ENCODE measurements at regions not wholly inside any gene's neighbourhood (a gene's known extent, or its start where the extent isn't known, plus 50 kb on each side); places are given as distances from the start of the nearest gene placed in this dataset.

DNA sequence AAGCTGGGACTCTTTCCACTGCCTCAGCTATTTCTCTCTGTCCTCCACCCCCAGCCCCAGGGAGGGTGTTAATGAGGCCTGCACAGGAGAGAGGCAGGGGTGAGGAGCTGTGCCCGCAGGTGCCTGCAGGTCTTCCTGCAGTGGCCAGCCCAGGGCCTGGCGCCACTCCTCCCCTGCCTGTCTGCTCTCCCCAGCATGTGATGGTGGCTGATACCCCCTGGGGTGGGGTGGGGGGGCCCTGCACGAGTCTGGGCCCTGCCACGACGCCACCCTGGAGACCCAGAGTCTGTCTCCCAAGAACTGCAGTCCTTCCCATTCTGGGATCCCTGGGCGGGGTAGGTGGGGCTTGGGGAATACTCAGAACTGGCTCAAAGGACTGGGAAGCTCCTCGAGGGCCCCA lies 166.4 kb upstream of the SMIM23 start:
- TF ChIP-seq, protein P1, sequence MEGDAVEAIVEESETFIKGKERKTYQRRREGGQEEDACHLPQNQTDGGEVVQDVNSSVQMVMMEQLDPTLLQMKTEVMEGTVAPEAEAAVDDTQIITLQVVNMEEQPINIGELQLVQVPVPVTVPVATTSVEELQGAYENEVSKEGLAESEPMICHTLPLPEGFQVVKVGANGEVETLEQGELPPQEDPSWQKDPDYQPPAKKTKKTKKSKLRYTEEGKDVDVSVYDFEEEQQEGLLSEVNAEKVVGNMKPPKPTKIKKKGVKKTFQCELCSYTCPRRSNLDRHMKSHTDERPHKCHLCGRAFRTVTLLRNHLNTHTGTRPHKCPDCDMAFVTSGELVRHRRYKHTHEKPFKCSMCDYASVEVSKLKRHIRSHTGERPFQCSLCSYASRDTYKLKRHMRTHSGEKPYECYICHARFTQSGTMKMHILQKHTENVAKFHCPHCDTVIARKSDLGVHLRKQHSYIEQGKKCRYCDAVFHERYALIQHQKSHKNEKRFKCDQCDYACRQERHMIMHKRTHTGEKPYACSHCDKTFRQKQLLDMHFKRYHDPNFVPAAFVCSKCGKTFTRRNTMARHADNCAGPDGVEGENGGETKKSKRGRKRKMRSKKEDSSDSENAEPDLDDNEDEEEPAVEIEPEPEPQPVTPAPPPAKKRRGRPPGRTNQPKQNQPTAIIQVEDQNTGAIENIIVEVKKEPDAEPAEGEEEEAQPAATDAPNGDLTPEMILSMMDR (IDR thresholded peaks at IDR 0.05; ENCODE audit: low read depth, low read length), result no peak
- no peak for DNase-seq (ENCODE audit: extremely low read depth, low read depth)

DNA sequence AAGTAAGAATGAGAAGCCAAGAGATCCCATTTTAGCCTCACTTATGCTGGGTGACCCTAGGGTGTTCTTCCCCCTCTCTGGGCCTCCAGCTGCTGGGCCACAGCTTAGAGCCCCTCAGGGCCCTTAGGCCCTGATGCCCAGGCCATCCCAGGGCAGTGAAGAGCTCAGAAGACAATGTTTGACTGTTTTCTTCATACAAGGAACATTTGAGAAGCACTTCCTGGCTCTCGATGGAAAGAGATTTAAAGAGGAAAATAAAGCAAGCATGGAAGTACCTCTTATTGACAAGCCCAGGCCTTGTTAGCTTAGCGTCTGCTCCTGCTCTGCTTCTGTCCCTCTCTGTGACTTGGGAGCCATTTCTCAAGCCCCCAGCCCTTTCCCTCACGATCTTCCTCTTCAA lies 165.9 kb upstream of the SMIM23 start:
- DNase-seq (ENCODE audit: extremely low read depth, low read depth), result no peak
- TF ChIP-seq, protein P1 (IDR thresholded peaks at IDR 0.05; ENCODE audit: low read depth, low read length), result no peak

DNA sequence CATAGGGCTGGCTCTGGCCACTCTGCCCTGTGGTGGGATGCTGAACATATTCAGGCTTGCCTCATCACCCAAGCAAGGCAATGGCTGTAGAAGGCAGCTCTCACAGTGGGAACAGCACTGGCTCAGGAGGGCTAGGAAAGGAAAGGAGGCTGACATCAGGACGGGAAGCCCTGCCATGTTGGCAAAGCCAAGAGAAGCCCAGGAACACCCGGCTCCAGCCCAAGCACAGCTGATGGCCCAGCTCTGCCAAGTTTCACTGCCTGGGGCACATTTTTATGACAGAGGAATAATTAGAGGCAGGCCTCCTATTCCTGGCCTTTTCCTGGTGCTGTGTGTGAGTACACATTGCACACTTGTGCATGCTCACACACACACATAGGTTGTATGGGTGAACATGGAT lies 163.6 kb upstream of the SMIM23 start:
- no peak for DNase-seq (ENCODE audit: extremely low read depth, low read depth)
- TF ChIP-seq, protein P1 (IDR thresholded peaks at IDR 0.05; ENCODE audit: low read depth, low read length), result no peak

DNA sequence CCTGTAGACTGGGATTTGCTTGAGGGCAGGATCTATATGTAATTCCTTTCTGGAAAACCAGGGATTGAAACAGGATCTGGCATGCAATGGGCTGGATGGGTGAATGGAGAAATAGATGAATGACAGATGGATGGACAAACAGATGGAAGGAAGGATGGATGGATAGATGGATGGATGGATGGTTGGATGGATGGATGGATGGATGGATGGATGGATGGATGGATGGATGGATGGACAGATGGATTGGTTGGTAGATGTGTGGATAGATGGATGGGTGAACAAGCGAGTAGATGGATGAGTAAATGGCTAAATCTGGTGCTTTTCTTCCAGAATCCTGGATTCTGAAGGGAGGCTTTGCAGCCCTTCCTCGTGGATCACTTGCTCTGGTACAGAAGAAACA lies 162.5 kb upstream of the SMIM23 start:
- DNase-seq (ENCODE audit: extremely low read depth, low read depth), result no peak
- TF ChIP-seq, protein P1 (IDR thresholded peaks at IDR 0.05; ENCODE audit: low read depth, low read length), result no peak

DNA sequence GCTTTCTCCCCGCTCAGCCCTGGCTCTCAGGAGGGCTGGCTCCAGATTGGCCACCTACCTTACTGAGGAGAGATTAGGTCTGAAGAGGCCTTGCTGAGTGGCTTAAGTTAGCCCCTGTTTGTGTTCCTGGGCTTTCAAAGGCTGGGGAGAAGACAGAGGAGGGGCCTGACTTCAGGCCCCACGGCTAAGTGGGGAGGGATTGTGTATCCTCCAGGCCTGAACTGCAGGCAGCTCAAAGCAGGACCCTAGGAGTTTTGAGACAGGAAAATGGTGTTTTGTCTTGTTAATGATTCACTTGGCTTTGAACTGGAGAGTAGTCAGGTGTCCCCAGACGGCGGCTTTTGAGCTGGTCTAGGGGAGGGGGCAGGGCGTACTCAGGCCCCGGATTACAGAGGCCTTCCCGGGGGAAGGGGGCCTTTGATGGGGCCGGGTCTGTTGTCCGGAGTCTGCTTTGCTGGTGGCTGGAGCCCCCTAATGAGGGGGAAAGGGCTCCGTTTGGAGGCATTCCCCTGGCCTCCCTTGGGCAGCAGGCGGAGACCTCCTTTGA lies 162.0 kb upstream of the SMIM23 start:
- TF ChIP-seq, protein P1 (IDR thresholded peaks at IDR 0.05; ENCODE audit: low read depth, low read length), result no peak
- no peak for DNase-seq (ENCODE audit: extremely low read depth, low read depth)

DNA sequence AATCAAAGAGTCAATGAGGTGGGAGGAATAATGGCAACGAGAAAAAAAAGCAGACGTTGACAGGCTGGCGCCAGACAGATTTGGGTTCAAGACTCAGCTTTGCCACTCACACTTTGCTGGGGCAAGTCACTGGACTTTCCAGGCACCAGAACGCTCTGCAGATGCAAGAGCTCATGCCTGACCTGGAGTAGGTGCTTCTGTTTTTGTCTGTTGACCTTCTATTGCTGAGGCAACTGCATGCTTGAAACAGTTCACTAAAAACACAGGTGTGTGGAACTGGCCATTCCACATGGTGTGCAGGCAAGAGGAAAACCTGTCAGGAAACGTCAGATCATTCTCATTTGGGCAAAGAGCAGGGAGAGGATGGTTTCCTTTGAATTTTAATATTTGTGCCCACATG lies 161.2 kb upstream of the SMIM23 start:
- TF ChIP-seq, protein P1 (IDR thresholded peaks at IDR 0.05; ENCODE audit: low read depth, low read length), result no peak
- no peak for DNase-seq (ENCODE audit: extremely low read depth, low read depth)

DNA sequence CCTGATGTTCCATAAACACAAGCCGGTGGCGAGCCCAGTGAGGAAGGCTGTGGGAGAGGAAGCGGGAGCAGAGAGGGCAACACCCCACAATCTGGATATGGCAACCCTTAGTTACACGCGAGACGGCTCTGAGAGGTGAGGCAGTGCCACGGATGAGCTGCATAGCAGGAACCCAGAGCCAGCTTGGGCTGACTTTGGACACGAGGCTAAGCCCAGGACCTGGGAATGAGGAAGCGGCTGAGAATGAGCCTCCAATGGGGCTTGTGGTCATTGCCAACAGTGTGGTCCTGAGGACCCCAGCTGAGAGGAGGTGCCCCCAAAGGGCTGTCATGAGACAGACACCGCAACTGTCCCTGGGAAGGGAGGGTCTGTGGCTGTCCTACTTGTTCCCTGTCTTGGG lies 160.0 kb upstream of the SMIM23 start:
- TF ChIP-seq, protein P1 (IDR thresholded peaks at IDR 0.05; ENCODE audit: low read depth, low read length), result no peak
- no peak for DNase-seq (ENCODE audit: extremely low read depth, low read depth)
